GM04504 (cell line): ENCODE measurements at regions not wholly inside any gene's neighbourhood (a gene's known extent, or its start where the extent isn't known, plus 50 kb on each side); places are given as distances from the start of the nearest gene placed in this dataset.
"Not testable (repeated sequence)": the region's sequence is repeated elsewhere in the genome, so short reads cannot be mapped to it uniquely, and the experiment has no call there.

Source experiments
- DNase-seq: peaks from one replicate; pipeline ENCODE4 v3.0.0-alpha.2; 2012; ENCODE audit warnings: low read depth

GRCh38 chr1:148315071-148315811, 163.2 kb upstream of the NBPF11 start:
- DNase-seq, result no peak

DNA sequence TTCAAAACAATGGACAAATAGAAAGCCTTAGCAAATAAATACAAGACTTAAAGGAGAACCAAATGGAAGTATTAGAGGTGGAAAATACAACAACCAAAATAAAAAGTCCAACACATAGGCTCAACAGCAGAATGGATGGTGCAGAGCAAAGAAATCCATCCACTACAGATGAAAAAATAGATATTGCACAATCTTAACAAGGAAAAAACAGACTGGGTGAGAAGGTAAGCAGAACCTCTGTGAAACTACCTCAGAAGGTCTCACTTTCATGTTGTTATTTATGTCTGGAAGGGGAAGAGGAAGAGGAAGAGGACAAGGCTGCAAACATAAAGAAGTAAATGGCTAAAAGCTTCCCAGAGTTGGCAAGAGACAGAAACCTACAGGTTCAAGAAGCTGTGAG, 158.7 kb upstream of the NBPF11 start:
- no peak for DNase-seq

DNA sequence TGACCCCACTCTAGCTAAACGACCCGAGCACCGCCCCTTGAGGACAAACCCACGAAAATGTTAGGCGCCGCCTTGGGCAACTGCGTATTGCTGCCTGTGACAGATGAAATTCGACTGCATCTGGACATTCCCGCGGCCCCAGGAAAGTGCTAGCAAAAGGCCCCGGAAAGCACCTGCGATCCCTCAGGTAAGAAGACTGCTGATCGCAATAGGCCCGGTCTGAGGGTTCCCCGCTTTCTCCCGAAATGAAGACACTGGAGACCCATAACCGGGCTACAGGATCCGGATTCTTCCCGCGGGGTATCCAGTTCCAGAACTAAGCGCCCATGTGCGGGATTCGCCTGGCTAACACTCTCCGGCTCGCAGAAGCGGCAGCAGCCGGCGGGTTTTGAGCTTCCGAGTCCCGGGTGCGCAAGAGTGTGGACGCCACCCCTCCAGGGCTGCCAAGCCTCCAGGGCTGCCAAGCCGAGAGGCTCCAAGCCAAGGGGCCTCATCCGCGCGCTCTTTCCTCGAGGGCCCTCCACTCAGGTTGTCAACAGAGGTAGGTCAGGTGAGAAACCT, 157.9 kb upstream of the NBPF11 start:
- no peak for DNase-seq

GRCh38 chr1:148308832-148309458, 156.9 kb upstream of the NBPF11 start:
- no peak for DNase-seq

DNA sequence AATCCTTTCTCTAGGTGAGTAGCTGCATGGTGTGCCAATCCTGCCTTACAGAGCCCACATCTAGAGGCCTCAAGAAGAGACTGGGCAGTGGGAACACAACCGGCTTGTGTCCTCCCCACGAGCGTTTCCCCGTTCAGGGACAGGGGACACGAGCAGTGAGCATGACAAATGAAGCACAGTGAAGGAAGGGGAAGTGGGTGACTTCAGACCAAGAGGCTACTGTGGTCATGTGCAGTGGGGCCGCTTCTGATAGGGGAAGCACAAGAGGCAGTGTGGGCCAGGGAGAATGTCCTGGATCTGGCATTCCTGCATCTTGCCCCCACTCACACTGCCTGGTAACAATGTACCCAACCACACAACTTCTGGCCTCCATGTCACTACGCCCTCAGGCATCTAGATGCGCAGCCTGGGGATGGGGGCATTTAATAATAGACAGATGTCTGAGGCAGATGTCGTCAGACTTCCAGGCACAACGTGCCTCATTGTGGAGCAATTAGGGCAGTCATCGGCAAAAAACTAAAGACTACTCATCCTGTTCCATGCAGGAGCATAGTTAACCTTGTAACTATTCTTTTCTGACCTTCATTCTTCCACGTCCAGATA, 155.6 kb upstream of the NBPF11 start:
- no peak for DNase-seq

- DNase-seq, result not testable (repeated sequence)
Measured at GRCh38 chr1:148304935-148305334, 152.9 kb upstream of the NBPF11 start.

- DNase-seq, result not testable (repeated sequence)
Measured at GRCh38 chr1:148302586-148303364, 150.7 kb upstream of the NBPF11 start.

DNA sequence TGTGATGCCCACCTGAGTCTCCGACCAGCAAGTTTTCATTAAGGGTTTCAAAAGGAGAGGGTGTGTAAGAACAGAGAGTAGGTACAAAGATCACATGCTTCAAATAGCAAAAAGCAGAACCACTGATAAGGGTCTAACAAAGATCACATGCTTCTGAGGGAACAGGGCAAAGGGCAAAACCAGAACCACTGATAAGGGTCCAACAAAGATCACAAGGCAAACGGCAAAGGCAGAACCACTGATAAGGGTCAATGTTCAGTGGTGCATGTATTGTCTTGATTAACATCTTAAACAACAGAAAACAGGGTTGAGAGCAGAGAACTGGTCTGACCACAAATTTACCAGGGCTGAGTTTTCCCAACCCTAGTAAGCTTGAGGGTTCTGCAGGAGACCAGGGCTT, 145.8 kb upstream of the NBPF11 start:
- not testable (repeated sequence) for DNase-seq

GRCh38 chr1:148296511-148296910, 144.4 kb upstream of the NBPF11 start:
- no peak for DNase-seq

- no peak for DNase-seq
Measured at GRCh38 chr1:148294116-148294807, 142.2 kb upstream of the NBPF11 start.

- no peak for DNase-seq
Measured at GRCh38 chr1:148293651-148294050, 141.6 kb upstream of the NBPF11 start.

- DNase-seq, result no peak
Measured at GRCh38 chr1:148292915-148293314, 140.8 kb upstream of the NBPF11 start.

- no peak for DNase-seq
Measured at GRCh38 chr1:148290881-148291280, 138.8 kb upstream of the NBPF11 start.

- DNase-seq, result no peak
Measured at GRCh38 chr1:148289647-148290046, 137.6 kb upstream of the NBPF11 start.

DNA sequence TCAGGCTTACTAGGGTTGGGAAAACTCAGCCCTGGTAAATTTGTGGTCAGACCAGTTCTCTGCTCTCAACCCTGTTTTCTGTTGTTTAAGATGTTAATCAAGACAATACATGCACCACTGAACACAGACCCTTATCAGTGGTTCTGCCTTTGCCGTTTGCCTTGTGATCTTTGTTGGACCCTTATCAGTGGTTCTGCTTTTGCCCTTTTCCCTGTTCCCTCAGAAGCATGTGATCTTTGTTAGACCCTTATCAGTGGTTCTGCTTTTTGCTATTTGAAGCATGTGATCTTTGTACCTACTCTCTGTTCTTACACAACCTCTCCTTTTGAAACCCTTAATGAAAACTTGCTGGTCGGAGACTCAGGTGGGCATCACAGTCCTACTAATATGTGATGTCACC, 133.9 kb upstream of the NBPF11 start:
- not testable (repeated sequence) for DNase-seq

DNA sequence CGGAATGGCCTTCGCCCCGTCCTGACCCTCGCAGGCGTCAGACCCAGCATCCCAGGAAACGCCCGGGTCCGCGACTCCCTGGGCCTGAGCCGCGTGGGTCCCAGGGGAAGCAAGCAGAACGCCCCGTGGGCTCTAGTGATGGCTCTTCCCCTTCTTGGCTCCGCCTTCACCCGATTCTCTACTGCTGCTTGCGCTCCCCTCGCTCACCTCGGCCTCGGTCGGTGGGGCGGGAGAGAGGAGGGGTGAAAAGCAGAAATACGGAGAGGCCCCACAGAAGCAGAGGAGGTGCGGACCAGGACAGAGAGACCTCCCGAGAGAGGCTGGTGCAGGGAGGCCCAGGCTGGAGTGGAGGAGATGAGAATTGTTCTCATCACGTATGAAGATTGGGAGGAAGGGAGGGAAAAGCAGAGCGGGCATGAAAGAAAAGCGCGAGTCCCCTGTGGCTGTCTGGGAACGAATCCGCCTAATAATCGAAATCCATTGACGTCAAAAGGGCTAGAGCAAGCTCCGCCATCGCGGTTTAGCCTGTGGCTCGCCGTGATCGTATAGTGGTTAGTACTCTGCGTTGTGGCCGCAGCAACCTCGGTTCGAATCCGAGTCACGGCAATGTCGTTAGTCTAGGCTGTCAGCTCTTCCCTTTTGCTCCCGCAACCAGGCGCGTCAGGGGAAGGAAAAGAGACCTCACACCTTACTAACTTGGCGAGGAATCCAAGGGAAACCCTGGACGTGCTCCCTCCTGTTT, 128.9 kb upstream of the NBPF11 start:
- DNase-seq, result not testable (repeated sequence)

GRCh38 chr1:148279002-148279542, 127.0 kb upstream of the NBPF11 start:
- not testable (repeated sequence) for DNase-seq

- not testable (repeated sequence) for DNase-seq
Measured at GRCh38 chr1:148277865-148278279, 125.8 kb upstream of the NBPF11 start.

- not testable (repeated sequence) for DNase-seq
Measured at GRCh38 chr1:148267066-148267465, 115.0 kb upstream of the NBPF11 start.
